Mucosa of descending colon (tissue), 3 donors: ENCODE measurements at regions not wholly inside any gene's neighbourhood (a gene's known extent, or its start where the extent isn't known, plus 50 kb on each side); places are given as distances from the start of the nearest gene placed in this dataset.

Source experiments
- ATAC-seq: fragments of 200-7000 bp; cut with Tn5 transposase; one replicate; pipeline ENCODE4 v1.9.1; 2020; ENCODE audit warnings: mild to moderate bottlenecking, moderate library complexity
- DNase-seq, 3 donors: peaks; one replicate each; pipeline ENCODE4 v3.0.0-alpha.2; 2020
- H3K36me3 ChIP-seq: fragments of 200-600 bp; one replicate; pipeline ENCODE4 v1.8.0; 2021; ENCODE audit warnings: low read depth, mild to moderate bottlenecking
- H3K4me1 ChIP-seq: fragments of 200-600 bp; one replicate; pipeline ENCODE4 v1.8.0; 2021; ENCODE audit warnings: low read depth, mild to moderate bottlenecking
- H3K4me3 ChIP-seq: fragments of 200-600 bp; one replicate; pipeline ENCODE4 v1.8.0; 2021; ENCODE audit warnings: mild to moderate bottlenecking
- H3K9me3 ChIP-seq: fragments of 200-600 bp; one replicate; pipeline ENCODE4 v1.8.0; 2021; ENCODE audit warnings: mild to moderate bottlenecking
- CTCF ChIP-seq: fragments of 200-600 bp; IDR thresholded peaks from one replicate; pipeline ENCODE4 v1.8.0; 2022; ENCODE audit warnings: antibody characterized with exemption, mild to moderate bottlenecking
- intact Hi-C, 2 donors: fragments of 100-400 bp; cut with DNase I in 1 of 2; cut with micrococcal nuclease in 1 of 2; formaldehyde crosslinking; loops; one replicate each; pipeline versions ENCODE4 v1.11.0 to v1.11.1; 2022; cut with DNase I, micrococcal nuclease
- donor health status: DM: no; HTN: no; CAD: no; lungs with moderate emphysema.
- donor health status: DM: no; HTN: no; CAD: no.
- donor health status: DM: no; HTN: yes; CAD: no.

DNA sequence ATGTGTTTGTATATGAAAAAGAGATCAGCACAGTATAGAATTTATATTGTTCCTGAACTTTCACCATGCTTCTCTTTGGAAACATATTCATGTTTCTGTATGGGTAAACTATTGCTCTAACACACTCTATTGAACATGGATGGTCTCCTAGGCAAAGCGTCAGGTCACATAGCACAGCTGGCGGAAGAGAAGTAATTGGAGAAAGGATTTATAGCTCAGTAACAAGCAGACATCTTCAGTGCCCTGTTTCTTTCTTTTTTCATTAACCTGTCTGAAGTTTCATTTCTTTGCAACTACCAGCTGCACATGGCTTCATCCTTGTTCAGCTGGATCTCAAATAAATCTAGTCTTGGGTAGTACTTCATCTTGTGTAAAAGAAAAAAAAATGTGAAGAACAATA is 84.4 kb upstream of the TRPC6 start:
- no peak overlapping the region for H3K4me3 ChIP-seq
- no peaks in the 10 kb centered on the region for H3K9me3 ChIP-seq
- DNase-seq (no peak), ATAC-seq (no peak)
- H3K4me1 ChIP-seq, result no peaks in the 10 kb centered on the region
- H3K36me3 ChIP-seq, result no peaks in the 10 kb centered on the region
- no peak for TF ChIP-seq CTCF
- intact Hi-C loops, result no loop called here

DNA sequence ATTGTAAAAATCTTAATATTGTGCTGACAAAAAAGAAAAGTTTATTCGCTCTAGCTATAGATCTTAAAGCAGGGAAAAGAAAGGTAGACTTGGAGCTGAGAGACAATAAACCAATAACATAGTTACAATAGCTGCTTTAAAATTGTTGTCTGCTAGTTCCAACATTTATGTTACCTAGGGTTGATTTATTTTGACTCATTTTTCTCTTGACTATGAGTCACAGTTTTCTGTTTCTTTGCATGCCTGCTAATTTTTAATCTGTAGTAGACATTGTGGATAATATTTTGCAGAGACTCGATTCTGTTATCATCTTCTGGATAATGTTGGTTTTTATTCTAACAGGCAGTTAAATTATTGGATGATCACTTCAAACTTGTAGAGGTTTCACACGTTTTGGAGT is 83.1 kb upstream of the TRPC6 start:
- ATAC-seq (no peak), DNase-seq (no peak)
- intact Hi-C loops, result no loop called here
- Histone ChIP-seq H3K36me3 (no peaks in the 10 kb centered on the region), H3K4me3 (no peak overlapping the region), H3K9me3 (peaks cover 6% of the 10 kb centered on the region), H3K4me1 (no peaks in the 10 kb centered on the region)
- no peak for TF ChIP-seq CTCF

DNA sequence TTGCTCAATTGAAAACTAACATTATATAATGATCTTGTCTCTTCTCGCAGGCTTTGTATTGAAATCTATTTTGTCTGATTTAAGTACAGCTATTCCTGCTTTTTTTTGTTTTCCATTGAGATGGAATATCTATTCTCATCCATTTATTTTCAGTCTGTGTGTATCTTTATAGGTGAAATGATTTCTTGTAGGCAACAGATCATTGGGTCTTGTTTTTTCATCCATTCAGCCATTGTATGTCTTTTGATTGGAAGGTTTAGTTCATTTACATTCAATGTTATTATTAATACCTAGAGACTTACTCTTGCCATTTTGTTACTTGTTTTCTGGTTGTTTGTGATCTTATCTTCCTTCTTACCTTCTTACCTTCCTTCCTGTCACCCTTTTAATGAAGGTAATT is 77.8 kb upstream of the TRPC6 start:
- Histone ChIP-seq H3K36me3 (no peaks in the 10 kb centered on the region), H3K9me3 (peaks cover 6% of the 10 kb centered on the region), H3K4me3 (no peak overlapping the region), H3K4me1 (no peaks in the 10 kb centered on the region)
- ATAC-seq (no peak), DNase-seq (no peak)
- TF ChIP-seq CTCF, result no peak
- intact Hi-C loops, result no loop called here
